ENCODE measurements at regions not wholly inside any gene's neighbourhood (a gene's known extent, or its start where the extent isn't known, plus 50 kb on each side); places are given as distances from the start of the nearest gene placed in this dataset.

DNA sequence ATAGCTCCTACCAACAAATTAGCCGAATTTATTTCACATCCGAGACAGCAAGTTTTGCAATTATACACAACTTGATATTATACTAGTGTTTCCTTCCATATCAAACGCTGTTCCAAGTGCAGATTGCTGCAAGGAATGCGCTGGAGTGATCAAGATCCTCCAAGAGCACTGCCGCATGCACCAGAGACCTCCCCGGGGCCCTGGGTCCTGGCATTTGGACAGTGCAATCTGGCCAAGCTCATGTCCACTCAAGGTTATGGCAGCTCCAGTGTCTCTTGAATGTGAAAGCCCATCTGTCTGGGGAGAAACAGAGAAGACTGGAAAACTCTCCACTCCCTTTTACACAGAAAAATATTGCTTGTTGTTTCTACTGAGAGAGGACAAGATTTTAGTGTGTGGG, 111.9 kb downstream of the HSPH1 start:
- TF ChIP-seq HDGF (IDR thresholded peaks at IDR 0.05; ENCODE audit: borderline replicate concordance) (no peak), ARNT (IDR thresholded peaks at IDR 0.05) (no peak), CTBP1 (IDR thresholded peaks at IDR 0.05; ENCODE audit: borderline replicate concordance) (no peak), SP1 (IDR thresholded peaks at IDR 0.05) (no peak), ELF4 (IDR thresholded peaks at IDR 0.05) (no peak), FOXA1 (IDR thresholded peaks at IDR 0.05) (no peak), FOXK2 (IDR thresholded peaks at IDR 0.05) (no peak), BHLHE40 (IDR thresholded peaks at IDR 0.05; ENCODE audit: borderline replicate concordance) (no peak), ZNF384 (IDR thresholded peaks at IDR 0.05) (no peak), L3MBTL2 (conservative IDR thresholded peaks at IDR 0.05) (no peak), PKNOX1 (IDR thresholded peaks at IDR 0.05) (no peak), SUZ12 (IDR thresholded peaks at IDR 0.05) (no peak), TARDBP (IDR thresholded peaks at IDR 0.05) (no peak), FOXM1 (IDR thresholded peaks at IDR 0.05; ENCODE audit: borderline replicate concordance) (no peak), LEF1 (IDR thresholded peaks at IDR 0.05; ENCODE audit: borderline replicate concordance) (no peak), NFRKB (IDR thresholded peaks at IDR 0.05) (no peak)
- DNase-seq (ENCODE audit: extremely low spot score), result no peak
- CTCF ChIA-PET, result interaction anchor here (0.9 kb wide), 1 partner anchor 15 kb away, joined by 4 read pairs; no protein-coding TSS in a partner anchor
- POLR2A ChIA-PET, result no interaction called here

GRCh38 chr13:31049083-31049482, 112.6 kb downstream of the HSPH1 start:
- ChIA-PET POLR2A (interaction anchor here (1.0 kb wide), 1 partner anchor 113 kb away, joined by 3 read pairs; no protein-coding TSS in a partner anchor), CTCF (interaction anchor here (0.5 to 0.9 kb wide), 2 partner anchors 16 to 363 kb away, joined by 4 read pairs; no protein-coding TSS in a partner anchor)
- TF ChIP-seq NFRKB (IDR thresholded peaks at IDR 0.05) (no peak), ZNF384 (IDR thresholded peaks at IDR 0.05) (no peak), FOXA1 (IDR thresholded peaks at IDR 0.05) (no peak), TARDBP (IDR thresholded peaks at IDR 0.05) (no peak), SUZ12 (IDR thresholded peaks at IDR 0.05) (no peak), L3MBTL2 (conservative IDR thresholded peaks at IDR 0.05) (no peak), FOXM1 (IDR thresholded peaks at IDR 0.05; ENCODE audit: borderline replicate concordance) (no peak), SP1 (IDR thresholded peaks at IDR 0.05) (no peak), PKNOX1 (IDR thresholded peaks at IDR 0.05) (no peak), LEF1 (IDR thresholded peaks at IDR 0.05; ENCODE audit: borderline replicate concordance) (no peak), BHLHE40 (IDR thresholded peaks at IDR 0.05; ENCODE audit: borderline replicate concordance) (no peak), FOXK2 (IDR thresholded peaks at IDR 0.05) (no peak), HDGF (IDR thresholded peaks at IDR 0.05; ENCODE audit: borderline replicate concordance) (no peak), CTBP1 (IDR thresholded peaks at IDR 0.05; ENCODE audit: borderline replicate concordance) (no peak), ELF4 (IDR thresholded peaks at IDR 0.05) (no peak), ARNT (IDR thresholded peaks at IDR 0.05) (no peak)
- DNase-seq (ENCODE audit: extremely low spot score), result no peak

GRCh38 chr13:31048521-31048920, 113.2 kb downstream of the HSPH1 start:
- DNase-seq (ENCODE audit: extremely low spot score), result no peak
- ChIA-PET CTCF (interaction anchor here (0.5 kb wide), 1 partner anchor 362 kb away, joined by 4 read pairs; no protein-coding TSS in a partner anchor), POLR2A (interaction anchor here (1.0 kb wide), 1 partner anchor 114 kb away, joined by 3 read pairs; no protein-coding TSS in a partner anchor)
- TF ChIP-seq CTBP1 (IDR thresholded peaks at IDR 0.05; ENCODE audit: borderline replicate concordance) (no peak), ARNT (IDR thresholded peaks at IDR 0.05) (no peak), FOXM1 (IDR thresholded peaks at IDR 0.05; ENCODE audit: borderline replicate concordance) (no peak), TARDBP (IDR thresholded peaks at IDR 0.05) (no peak), NFRKB (IDR thresholded peaks at IDR 0.05) (no peak), SP1 (IDR thresholded peaks at IDR 0.05) (no peak), LEF1 (IDR thresholded peaks at IDR 0.05; ENCODE audit: borderline replicate concordance) (no peak), FOXA1 (IDR thresholded peaks at IDR 0.05) (no peak), PKNOX1 (IDR thresholded peaks at IDR 0.05) (no peak), BHLHE40 (IDR thresholded peaks at IDR 0.05; ENCODE audit: borderline replicate concordance) (no peak), L3MBTL2 (conservative IDR thresholded peaks at IDR 0.05) (no peak), SUZ12 (IDR thresholded peaks at IDR 0.05) (no peak), ZNF384 (IDR thresholded peaks at IDR 0.05) (no peak), FOXK2 (IDR thresholded peaks at IDR 0.05) (no peak)

GRCh38 chr13:31046711-31047279, 114.3 kb downstream of the TEX26 start:
- DNase-seq (ENCODE audit: extremely low spot score), result peak; percentile 9
- ChIA-PET CTCF (interaction anchor here (0.6 to 0.7 kb wide), 2 partner anchors 53 to 820 kb away, joined by 3 read pairs; no protein-coding TSS in a partner anchor), POLR2A (no interaction called here)
- TF ChIP-seq FOXM1 (IDR thresholded peaks at IDR 0.05; ENCODE audit: borderline replicate concordance) (no peak), HDGF (IDR thresholded peaks at IDR 0.05; ENCODE audit: borderline replicate concordance) (no peak), BHLHE40 (IDR thresholded peaks at IDR 0.05; ENCODE audit: borderline replicate concordance) (no peak), SUZ12 (IDR thresholded peaks at IDR 0.05) (no peak), TARDBP (IDR thresholded peaks at IDR 0.05) (no peak), L3MBTL2 (conservative IDR thresholded peaks at IDR 0.05) (no peak), ARNT (IDR thresholded peaks at IDR 0.05) (no peak), CTBP1 (IDR thresholded peaks at IDR 0.05; ENCODE audit: borderline replicate concordance) (no peak)

- no peak for TF ChIP-seq CTBP1 (IDR thresholded peaks at IDR 0.05; ENCODE audit: borderline replicate concordance)
- no peak for TF ChIP-seq L3MBTL2 (conservative IDR thresholded peaks at IDR 0.05)
- TF ChIP-seq BHLHE40 (IDR thresholded peaks at IDR 0.05; ENCODE audit: borderline replicate concordance), result no peak
- TF ChIP-seq PKNOX1 (IDR thresholded peaks at IDR 0.05), result no peak
- no peak for TF ChIP-seq ZNF384 (IDR thresholded peaks at IDR 0.05)
- TF ChIP-seq SP1 (IDR thresholded peaks at IDR 0.05), result no peak
- TF ChIP-seq TARDBP (IDR thresholded peaks at IDR 0.05), result no peak
- no peak for TF ChIP-seq NFRKB (IDR thresholded peaks at IDR 0.05)
- no peak for TF ChIP-seq FOXM1 (IDR thresholded peaks at IDR 0.05; ENCODE audit: borderline replicate concordance)
- no peak for TF ChIP-seq FOXK2 (IDR thresholded peaks at IDR 0.05)
- TF ChIP-seq HDGF (IDR thresholded peaks at IDR 0.05; ENCODE audit: borderline replicate concordance), result no peak
- TF ChIP-seq ARNT (IDR thresholded peaks at IDR 0.05), result no peak
- no peak for TF ChIP-seq ELF4 (IDR thresholded peaks at IDR 0.05)
- no peak for TF ChIP-seq LEF1 (IDR thresholded peaks at IDR 0.05; ENCODE audit: borderline replicate concordance)
- TF ChIP-seq FOXA1 (IDR thresholded peaks at IDR 0.05), result no peak
- TF ChIP-seq SUZ12 (IDR thresholded peaks at IDR 0.05), result no peak
- POLR2A ChIA-PET, result no interaction called here
- no peak for DNase-seq (ENCODE audit: extremely low spot score)
Observed at GRCh38 chr13:31045286-31046081, 113.0 kb downstream of the TEX26 start.

More at GRCh38 chr13:31045286-31046081, 113.0 kb downstream of the TEX26 start:
- CTCF ChIA-PET, result interaction anchor here (0.8 to 2.7 kb wide), 8 partner anchors 13 to 913 kb away, joined by 3 to 10 read pairs (median 4); partner anchors contain the start of gene B3GLCT
